GM12878 (cell line): ENCODE measurements at regions not wholly inside any gene's neighbourhood (a gene's known extent, or its start where the extent isn't known, plus 50 kb on each side); places are given as distances from the start of the nearest gene placed in this dataset.

Experiments
- ATAC-seq: fragments of 200-7000 bp; cut with Tn5 transposase; 3 replicates; pipeline ENCODE4 v1.9.1; 2020; ENCODE audit warnings: mild to moderate bottlenecking, moderate library complexity
- BruUV-seq: library from RNA; stranded (reverse); fragments of 400-500 nt; replicated peaks from 2 replicates; lab custom pipeline; 2021; lab: Mats Ljungman, UMichigan
- CTCF ChIA-PET: fragments of 300-600 bp; sonication (Branson Sonifier 250); formaldehyde crosslinking; extraction: SDS; loops from one replicate; lab custom pipeline; 2021; ENCODE audit warnings: inconsistent platforms; lab: Yijun Ruan, JAX
- POLR2A ChIA-PET: fragments of 350-600 bp; formaldehyde crosslinking; extraction: SDS; loops from one replicate; lab custom pipeline; 2021; ENCODE audit warnings: inconsistent platforms; lab: Charles Lee
- RAD21 ChIA-PET: fragments of 300-600 bp; sonication (Branson Sonifier 250); formaldehyde crosslinking; loops from one replicate; lab custom pipeline; 2023; ENCODE audit warnings: antibody characterized with exemption; ENCODE audit not compliant: unreplicated experiment; lab: Charles Lee
- SMC1A ChIA-PET: fragments of 300-600 bp; sonication (Branson Sonifier 250); formaldehyde crosslinking; loops from one replicate; lab custom pipeline; 2023; ENCODE audit not compliant: unreplicated experiment, uncharacterized antibody; lab: Charles Lee
- DNase-seq: peaks from one replicate; pipeline ENCODE4 v3.0.0-alpha.2; 2011; ENCODE audit warnings: low read depth, low spot score
- FAIRE-seq: peaks from 3 replicates; lab custom pipeline; 2011; peaks lifted over from hg19 to GRCh38; lab: Jason Lieb, UNC
- H2AFZ ChIP-seq: 2 replicates; pipeline ENCODE4 v1.6.0; 2011; ENCODE audit warnings: low read depth, low read length, control low read depth; ENCODE audit not compliant: control insufficient read depth
- H3K27ac ChIP-seq: 2 replicates; pipeline ENCODE4 v1.5.1; 2011; ENCODE audit warnings: control low read depth; ENCODE audit not compliant: control insufficient read depth, insufficient read depth
- H3K27me3 ChIP-seq, 2 experiments: replicated peaks in 1 of 2; 2 replicates each; pipeline versions ENCODE4 v1.6.0 to v1.6.1; 2011; ENCODE audit warnings: low read length in 1 of 2; ENCODE audit not compliant: control insufficient read depth in 2 of 2, insufficient read depth in 2 of 2
- H3K36me3 ChIP-seq, 2 experiments: 2 replicates each; pipeline ENCODE4 v1.5.1; 2011; ENCODE audit warnings: low read length in 1 of 2; ENCODE audit not compliant: control insufficient read depth in 2 of 2, insufficient read depth in 2 of 2
- H3K4me1 ChIP-seq: 2 replicates; pipeline ENCODE4 v1.6.1; 2011; ENCODE audit warnings: mild to moderate bottlenecking, low read length, moderate library complexity, mixed read lengths; ENCODE audit not compliant: control insufficient read depth, insufficient read depth
- H3K4me2 ChIP-seq: 2 replicates; pipeline ENCODE4 v1.6.0; 2011; ENCODE audit warnings: control low read depth; ENCODE audit not compliant: control insufficient read depth, insufficient read depth
- H3K4me3 ChIP-seq: fragments of 200-600 bp; sonication (generic); 2 replicates; pipeline ENCODE4 v1.5.1; 2016
- H3K79me2 ChIP-seq: 2 replicates; pipeline ENCODE4 v1.6.0; 2011; ENCODE audit warnings: low read length; ENCODE audit not compliant: control insufficient read depth, insufficient read depth
- H3K9ac ChIP-seq: 2 replicates; pipeline ENCODE4 v1.8.0; 2011; ENCODE audit warnings: low read length, control low read depth, mixed read lengths; ENCODE audit not compliant: control insufficient read depth, insufficient read depth
- H3K9me3 ChIP-seq: replicated peaks from 3 replicates; pipeline ENCODE4 v1.5.1; 2011; ENCODE audit warnings: mild to moderate bottlenecking, low read length; ENCODE audit not compliant: control insufficient read depth, insufficient read depth
- H4K20me1 ChIP-seq: 2 replicates; pipeline ENCODE4 v1.6.0; 2011; ENCODE audit not compliant: control insufficient read depth, insufficient read depth
- CHD2 ChIP-seq: IDR thresholded peaks from 2 replicates; pipeline ENCODE4 v1.6.1; 2011; ENCODE audit warnings: low read depth, low read length, improper control_type of control experiment, borderline replicate concordance
- EP300 ChIP-seq, 2 experiments: fragments of 150-350 bp in 1 of 2; IDR thresholded peaks; 2 replicates each; pipeline ENCODE4 v1.6.1; 2011 to 2012; ENCODE audit warnings: low read depth in 2 of 2, low read length in 2 of 2, borderline replicate concordance in 1 of 2, improper control_type of control experiment in 1 of 2, inconsistent platforms in 1 of 2; ENCODE audit not compliant: control insufficient read depth in 1 of 2
- ETV6 ChIP-seq, 2 experiments: fragments of 450-650 bp in 1 of 2; IDR thresholded peaks in 1 of 2; conservative IDR thresholded peaks in 1 of 2; 2 replicates each; pipeline ENCODE4 v1.6.1; 2014; ENCODE audit warnings: antibody characterized with exemption in 1 of 2, borderline replicate concordance in 1 of 2, low read depth in 1 of 2, mild to moderate bottlenecking in 1 of 2, moderate library complexity in 1 of 2
- JUNB ChIP-seq: IDR thresholded peaks from 2 replicates; pipeline ENCODE4 v1.6.1; 2016; ENCODE audit warnings: antibody characterized with exemption, mild to moderate bottlenecking
- MYC ChIP-seq: IDR thresholded peaks from 2 replicates; pipeline ENCODE4 v1.6.1; 2011; ENCODE audit warnings: mild to moderate bottlenecking, low read length, moderate library complexity, inconsistent platforms; ENCODE audit not compliant: insufficient read depth, insufficient replicate concordance, insufficient read length, severe bottlenecking
- NFYA ChIP-seq: IDR thresholded peaks from 2 replicates; pipeline ENCODE4 v1.6.1; 2011; ENCODE audit warnings: low read depth, mild to moderate bottlenecking, low read length, improper control_type of control experiment, borderline replicate concordance
- NR2F1 ChIP-seq: fragments of 450-650 bp; conservative IDR thresholded peaks from 2 replicates; pipeline ENCODE4 v1.6.1; 2017; ENCODE audit warnings: mild to moderate bottlenecking
- SMAD1 ChIP-seq: fragments of 450-650 bp; IDR thresholded peaks from 2 replicates; pipeline ENCODE4 v1.6.1; 2018; ENCODE audit warnings: mild to moderate bottlenecking, low read depth; ENCODE audit not compliant: partially characterized antibody
- TARDBP ChIP-seq: IDR thresholded peaks from 2 replicates; pipeline ENCODE4 v1.6.1; 2016; ENCODE audit warnings: borderline replicate concordance
- TBL1XR1 ChIP-seq: IDR thresholded peaks from 2 replicates; pipeline ENCODE4 v1.6.1; 2012; ENCODE audit warnings: low read depth, low read length, improper control_type of control experiment
- WRNIP1 ChIP-seq: IDR thresholded peaks from 2 replicates; pipeline ENCODE4 v1.6.1; 2011; ENCODE audit warnings: low read depth, low read length, improper control_type of control experiment, borderline replicate concordance
- WGBS: methylation state at CpG from one replicate; pipeline ENCODE4 v1.1.6; 2016; ENCODE audit warnings: low lambda C conversion rate; ENCODE audit not compliant: insufficient replicate concordance, insufficient coverage; ENCODE audit errors: missing lambda C conversion rate; 5-methylcytosine and 5-hydroxymethylcytosine counted together
- in situ Hi-C: fragments of 300-500 bp; cut with MboI; formaldehyde crosslinking; loops from 9 replicates; pipeline ENCODE4 v1.14.3; 2018; ENCODE audit warnings: mixed read lengths
- intact Hi-C: fragments of 100-400 bp; cut with micrococcal nuclease; formaldehyde crosslinking; loops from one replicate; pipeline ENCODE4 v1.14.2; 2022; ENCODE audit not compliant: unreplicated experiment
- TF ChIP-seq, protein P1 (sequence below): fragments of 450-650 bp; IDR thresholded peaks from 2 replicates; pipeline ENCODE4 v1.6.1; 2017; ENCODE audit warnings: antibody characterized with exemption, mild to moderate bottlenecking, moderate library complexity
- TF ChIP-seq, protein P2 (sequence below): IDR thresholded peaks from 2 replicates; pipeline ENCODE4 v1.6.1; 2011; ENCODE audit warnings: low read depth, low read length, improper control_type of control experiment, borderline replicate concordance
- TF ChIP-seq, protein P3 (sequence below): fragments of 150-350 bp; IDR thresholded peaks from 2 replicates; pipeline ENCODE4 v1.6.1; 2014; ENCODE audit warnings: mild to moderate bottlenecking, low read depth, low read length
- TF ChIP-seq, protein P4 (sequence below): fragments of 450-650 bp; IDR thresholded peaks from 2 replicates; pipeline ENCODE4 v1.6.1; 2017; ENCODE audit warnings: mild to moderate bottlenecking, moderate library complexity

DNA sequence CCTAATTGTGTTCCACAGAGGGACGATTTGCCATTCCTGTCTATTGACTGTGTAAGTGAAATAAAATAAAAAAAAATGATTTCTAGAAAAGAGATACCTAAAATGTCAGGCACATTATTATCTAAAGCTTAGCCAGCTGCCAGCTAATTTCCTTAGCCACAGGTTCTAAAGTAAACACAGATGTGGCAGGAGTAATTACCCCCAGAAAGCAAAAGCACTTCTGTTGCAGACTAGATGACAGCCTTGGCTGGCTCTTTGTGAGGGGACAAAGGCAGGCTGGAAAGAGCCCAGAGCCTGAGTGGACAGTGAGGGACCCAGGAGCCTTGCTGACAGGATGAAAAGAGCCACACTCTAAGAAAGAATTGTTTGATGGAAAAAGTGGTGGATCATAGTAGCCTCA is 418.1 kb downstream of the LRIG3 start:
- Histone ChIP-seq H3K36me3 (no peaks in the 10 kb centered on the region), H3K9me3 (no peaks in the 10 kb centered on the region), H4K20me1 (no peaks in the 10 kb centered on the region), H3K79me2 (no peaks in the 10 kb centered on the region), H2AFZ (no peak overlapping the region), H3K27me3 (no peaks in the 10 kb centered on the region), H3K4me1 (no peaks in the 10 kb centered on the region), H3K27ac (no peak overlapping the region), H3K4me3 (no peak overlapping the region), H3K9ac (no peak overlapping the region), H3K4me2 (no peak overlapping the region)
- ChIA-PET RAD21 (no interaction called here), POLR2A (no interaction called here), SMC1A (no interaction called here), CTCF (interaction anchor here (0.9 to 1.1 kb wide), 2 partner anchors 15 to 19 kb away, joined by 3 read pairs; no protein-coding TSS in a partner anchor)
- in situ Hi-C loops: no loop called here
- intact Hi-C loops: no loop called here
- no peak for ATAC-seq
- FAIRE-seq: no peak
- 0% methylated on average over 1 of the region's 1 CpG for WGBS
- no TSS peak for BruUV-seq
- no peak for DNase-seq
- TF ChIP-seq EP300 (IDR thresholded peaks at IDR 0.05; ENCODE audit: borderline replicate concordance in 1 of 2, control insufficient read depth in 1 of 2, low read depth in 2 of 2, low read length in 2 of 2) (no peak), MYC (no peak), CHD2 (no peak), JUNB (no peak), NR2F1 (no peak), ETV6 (conservative IDR thresholded peaks at IDR 0.05 in 1 of 2, IDR thresholded peaks at IDR 0.05 in 1 of 2; ENCODE audit: borderline replicate concordance in 1 of 2, low read depth in 1 of 2) (no peak), NFYA (no peak), SMAD1 (no peak), WRNIP1 (no peak), TBL1XR1 (no peak), TARDBP (no peak)
- TF ChIP-seq, protein P1, sequence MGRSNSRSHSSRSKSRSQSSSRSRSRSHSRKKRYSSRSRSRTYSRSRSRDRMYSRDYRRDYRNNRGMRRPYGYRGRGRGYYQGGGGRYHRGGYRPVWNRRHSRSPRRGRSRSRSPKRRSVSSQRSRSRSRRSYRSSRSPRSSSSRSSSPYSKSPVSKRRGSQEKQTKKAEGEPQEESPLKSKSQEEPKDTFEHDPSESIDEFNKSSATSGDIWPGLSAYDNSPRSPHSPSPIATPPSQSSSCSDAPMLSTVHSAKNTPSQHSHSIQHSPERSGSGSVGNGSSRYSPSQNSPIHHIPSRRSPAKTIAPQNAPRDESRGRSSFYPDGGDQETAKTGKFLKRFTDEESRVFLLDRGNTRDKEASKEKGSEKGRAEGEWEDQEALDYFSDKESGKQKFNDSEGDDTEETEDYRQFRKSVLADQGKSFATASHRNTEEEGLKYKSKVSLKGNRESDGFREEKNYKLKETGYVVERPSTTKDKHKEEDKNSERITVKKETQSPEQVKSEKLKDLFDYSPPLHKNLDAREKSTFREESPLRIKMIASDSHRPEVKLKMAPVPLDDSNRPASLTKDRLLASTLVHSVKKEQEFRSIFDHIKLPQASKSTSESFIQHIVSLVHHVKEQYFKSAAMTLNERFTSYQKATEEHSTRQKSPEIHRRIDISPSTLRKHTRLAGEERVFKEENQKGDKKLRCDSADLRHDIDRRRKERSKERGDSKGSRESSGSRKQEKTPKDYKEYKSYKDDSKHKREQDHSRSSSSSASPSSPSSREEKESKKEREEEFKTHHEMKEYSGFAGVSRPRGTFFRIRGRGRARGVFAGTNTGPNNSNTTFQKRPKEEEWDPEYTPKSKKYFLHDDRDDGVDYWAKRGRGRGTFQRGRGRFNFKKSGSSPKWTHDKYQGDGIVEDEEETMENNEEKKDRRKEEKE: no peak
- TF ChIP-seq, protein P2, sequence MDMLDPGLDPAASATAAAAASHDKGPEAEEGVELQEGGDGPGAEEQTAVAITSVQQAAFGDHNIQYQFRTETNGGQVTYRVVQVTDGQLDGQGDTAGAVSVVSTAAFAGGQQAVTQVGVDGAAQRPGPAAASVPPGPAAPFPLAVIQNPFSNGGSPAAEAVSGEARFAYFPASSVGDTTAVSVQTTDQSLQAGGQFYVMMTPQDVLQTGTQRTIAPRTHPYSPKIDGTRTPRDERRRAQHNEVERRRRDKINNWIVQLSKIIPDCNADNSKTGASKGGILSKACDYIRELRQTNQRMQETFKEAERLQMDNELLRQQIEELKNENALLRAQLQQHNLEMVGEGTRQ: no peak
- TF ChIP-seq, protein P3, sequence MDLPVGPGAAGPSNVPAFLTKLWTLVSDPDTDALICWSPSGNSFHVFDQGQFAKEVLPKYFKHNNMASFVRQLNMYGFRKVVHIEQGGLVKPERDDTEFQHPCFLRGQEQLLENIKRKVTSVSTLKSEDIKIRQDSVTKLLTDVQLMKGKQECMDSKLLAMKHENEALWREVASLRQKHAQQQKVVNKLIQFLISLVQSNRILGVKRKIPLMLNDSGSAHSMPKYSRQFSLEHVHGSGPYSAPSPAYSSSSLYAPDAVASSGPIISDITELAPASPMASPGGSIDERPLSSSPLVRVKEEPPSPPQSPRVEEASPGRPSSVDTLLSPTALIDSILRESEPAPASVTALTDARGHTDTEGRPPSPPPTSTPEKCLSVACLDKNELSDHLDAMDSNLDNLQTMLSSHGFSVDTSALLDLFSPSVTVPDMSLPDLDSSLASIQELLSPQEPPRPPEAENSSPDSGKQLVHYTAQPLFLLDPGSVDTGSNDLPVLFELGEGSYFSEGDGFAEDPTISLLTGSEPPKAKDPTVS: no peak
- TF ChIP-seq, protein P4, sequence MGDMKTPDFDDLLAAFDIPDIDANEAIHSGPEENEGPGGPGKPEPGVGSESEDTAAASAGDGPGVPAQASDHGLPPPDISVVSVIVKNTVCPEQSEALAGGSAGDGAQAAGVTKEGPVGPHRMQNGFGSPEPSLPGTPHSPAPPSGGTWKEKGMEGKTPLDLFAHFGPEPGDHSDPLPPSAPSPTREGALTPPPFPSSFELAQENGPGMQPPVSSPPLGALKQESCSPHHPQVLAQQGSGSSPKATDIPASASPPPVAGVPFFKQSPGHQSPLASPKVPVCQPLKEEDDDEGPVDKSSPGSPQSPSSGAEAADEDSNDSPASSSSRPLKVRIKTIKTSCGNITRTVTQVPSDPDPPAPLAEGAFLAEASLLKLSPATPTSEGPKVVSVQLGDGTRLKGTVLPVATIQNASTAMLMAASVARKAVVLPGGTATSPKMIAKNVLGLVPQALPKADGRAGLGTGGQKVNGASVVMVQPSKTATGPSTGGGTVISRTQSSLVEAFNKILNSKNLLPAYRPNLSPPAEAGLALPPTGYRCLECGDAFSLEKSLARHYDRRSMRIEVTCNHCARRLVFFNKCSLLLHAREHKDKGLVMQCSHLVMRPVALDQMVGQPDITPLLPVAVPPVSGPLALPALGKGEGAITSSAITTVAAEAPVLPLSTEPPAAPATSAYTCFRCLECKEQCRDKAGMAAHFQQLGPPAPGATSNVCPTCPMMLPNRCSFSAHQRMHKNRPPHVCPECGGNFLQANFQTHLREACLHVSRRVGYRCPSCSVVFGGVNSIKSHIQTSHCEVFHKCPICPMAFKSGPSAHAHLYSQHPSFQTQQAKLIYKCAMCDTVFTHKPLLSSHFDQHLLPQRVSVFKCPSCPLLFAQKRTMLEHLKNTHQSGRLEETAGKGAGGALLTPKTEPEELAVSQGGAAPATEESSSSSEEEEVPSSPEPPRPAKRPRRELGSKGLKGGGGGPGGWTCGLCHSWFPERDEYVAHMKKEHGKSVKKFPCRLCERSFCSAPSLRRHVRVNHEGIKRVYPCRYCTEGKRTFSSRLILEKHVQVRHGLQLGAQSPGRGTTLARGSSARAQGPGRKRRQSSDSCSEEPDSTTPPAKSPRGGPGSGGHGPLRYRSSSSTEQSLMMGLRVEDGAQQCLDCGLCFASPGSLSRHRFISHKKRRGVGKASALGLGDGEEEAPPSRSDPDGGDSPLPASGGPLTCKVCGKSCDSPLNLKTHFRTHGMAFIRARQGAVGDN: no peak
